NCI-H82 (cell line): ENCODE measurements at regions not wholly inside any gene's neighbourhood (a gene's known extent, or its start where the extent isn't known, plus 50 kb on each side); places are given as distances from the start of the nearest gene placed in this dataset.
"Not testable (repeated sequence)": the region's sequence is repeated elsewhere in the genome, so short reads cannot be mapped to it uniquely, and the experiment has no call there.

ENCODE experiments used
- DNase-seq: peaks from one replicate; lab custom pipeline; 2025; lab: John Stamatoyannopoulos, UW

GRCh38 chr2:14977021-14977420, 344.5 kb downstream of the LRATD1 start:
- DNase-seq, result no peak

- no peak for DNase-seq
Measured at GRCh38 chr2:14978845-14979244, 346.3 kb downstream of the LRATD1 start.

GRCh38 chr2:14982790-14983189, 350.3 kb downstream of the LRATD1 start:
- DNase-seq, result no peak

- no peak for DNase-seq
Measured at GRCh38 chr2:14988600-14988999, 356.1 kb downstream of the LRATD1 start.

GRCh38 chr2:14991723-14992122, 359.2 kb downstream of the LRATD1 start:
- DNase-seq, result no peak

- no peak for DNase-seq
Measured at GRCh38 chr2:14994721-14995120, 362.2 kb downstream of the LRATD1 start.

- DNase-seq, result peak; percentile 74
Measured at GRCh38 chr2:14996351-14997014, 364.0 kb downstream of the LRATD1 start.

GRCh38 chr2:14998546-14998945, 366.0 kb downstream of the LRATD1 start:
- DNase-seq, result peak; percentile 72

GRCh38 chr2:14999114-14999661, 366.7 kb downstream of the LRATD1 start:
- no peak for DNase-seq

- not testable (repeated sequence) for DNase-seq
Measured at GRCh38 chr2:15002519-15002918, 370.0 kb downstream of the LRATD1 start.

- no peak for DNase-seq
Measured at GRCh38 chr2:15006667-15007066, 374.1 kb downstream of the LRATD1 start.

- DNase-seq, result no peak
Measured at GRCh38 chr2:15009681-15010080, 377.2 kb downstream of the LRATD1 start.

GRCh38 chr2:15010346-15010745, 377.8 kb downstream of the LRATD1 start:
- DNase-seq, result no peak

GRCh38 chr2:15018814-15019213, 386.3 kb downstream of the LRATD1 start:
- DNase-seq, result no peak

GRCh38 chr2:15023221-15023620, 390.7 kb downstream of the LRATD1 start:
- DNase-seq, result no peak

- DNase-seq, result no peak
Measured at GRCh38 chr2:15028406-15028805, 395.9 kb downstream of the LRATD1 start.

- peak; percentile 34 for DNase-seq
Measured at GRCh38 chr2:15031745-15032240, 399.3 kb downstream of the LRATD1 start.

GRCh38 chr2:15034246-15034645, 401.7 kb downstream of the LRATD1 start:
- DNase-seq, result no peak

- no peak for DNase-seq
Measured at GRCh38 chr2:15034860-15035259, 402.3 kb downstream of the LRATD1 start.

- DNase-seq, result no peak
Measured at GRCh38 chr2:15038366-15039364, 406.1 kb downstream of the LRATD1 start.

GRCh38 chr2:15040429-15041084, 408.0 kb downstream of the LRATD1 start:
- DNase-seq, result no peak

GRCh38 chr2:15041429-15041837, 408.9 kb downstream of the LRATD1 start:
- no peak for DNase-seq
